ENCODE measurements at regions not wholly inside any gene's neighbourhood (a gene's known extent, or its start where the extent isn't known, plus 50 kb on each side); places are given as distances from the start of the nearest gene placed in this dataset.

DNA sequence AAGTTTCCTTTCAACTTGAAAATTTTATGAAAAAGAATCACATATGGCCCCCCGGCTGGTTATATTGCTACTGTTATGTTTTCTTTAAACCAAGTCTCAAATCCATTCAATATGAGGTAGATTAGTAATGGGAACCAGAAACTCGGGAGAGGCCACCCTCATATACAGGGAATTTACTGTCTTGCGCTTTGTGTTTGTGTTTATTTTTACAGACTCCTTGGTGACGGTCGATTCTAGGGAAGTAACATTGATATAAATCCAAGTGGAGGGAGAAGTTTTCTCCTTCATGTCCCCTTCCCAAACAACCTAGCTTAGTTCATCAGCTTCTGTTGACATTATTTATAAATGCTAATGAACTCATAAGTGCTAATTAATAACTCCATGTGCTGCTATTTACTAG, 163.5 kb upstream of the LMO4 start:
- no peak overlapping the region for H3K27ac ChIP-seq
- H3K4me3 ChIP-seq, result no peak overlapping the region

- Histone ChIP-seq H3K27ac (peak overlapping the region in 1 of 21 experiments; percentile 6), H3K4me3 (no peak overlapping the region)
Observed at GRCh38 chr1:87167157-87167789, 161.4 kb upstream of the LMO4 start.

- Histone ChIP-seq H3K4me3 (no peak overlapping the region), H3K27ac (peak overlapping the region in 1 of 21 experiments; percentile 6)
Observed at GRCh38 chr1:87167848-87168525, 160.7 kb upstream of the LMO4 start.

GRCh38 chr1:87169263-87169910, 159.3 kb upstream of the LMO4 start:
- no peak overlapping the region for H3K27ac ChIP-seq
- H3K4me3 ChIP-seq, result no peak overlapping the region

GRCh38 chr1:87170157-87170556, 158.5 kb upstream of the LMO4 start:
- no peak overlapping the region for H3K27ac ChIP-seq
- no peak overlapping the region for H3K4me3 ChIP-seq

DNA sequence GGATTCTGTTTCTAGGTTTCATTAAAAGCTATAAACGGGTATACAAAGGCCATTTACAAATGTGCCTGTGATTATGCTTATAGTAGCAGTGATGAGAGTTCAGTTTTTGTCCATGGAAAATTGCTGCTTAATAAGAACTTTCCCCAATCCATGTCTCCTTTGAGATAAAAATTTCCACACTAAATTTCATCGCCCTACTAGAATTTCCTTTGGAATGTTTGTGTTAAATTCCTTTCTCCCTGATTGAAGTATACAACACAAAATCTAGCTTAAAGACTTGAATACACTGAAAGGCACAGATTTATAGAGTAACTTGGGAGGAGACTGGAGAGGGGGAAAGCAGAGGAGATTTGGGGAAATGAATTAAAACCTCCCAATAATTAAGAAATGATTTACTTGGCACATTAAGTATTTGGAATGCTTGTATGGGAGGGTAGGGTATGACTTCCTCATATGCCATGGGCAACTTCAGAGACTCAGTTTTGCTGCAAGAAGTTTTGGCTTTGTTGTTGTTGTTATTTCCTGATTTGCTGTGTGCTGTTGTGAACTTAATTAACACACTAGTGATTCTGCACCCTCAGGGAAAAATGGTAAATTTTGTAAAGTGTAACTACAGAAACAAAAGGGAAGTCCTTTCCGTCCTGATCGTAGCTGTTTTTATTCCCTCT, 157.6 kb upstream of the LMO4 start:
- H3K27ac ChIP-seq, result no peak overlapping the region
- H3K4me3 ChIP-seq, result no peak overlapping the region

- Histone ChIP-seq H3K4me3 (no peak overlapping the region), H3K27ac (no peak overlapping the region)
Observed at GRCh38 chr1:87173231-87173630, 155.4 kb upstream of the LMO4 start.

GRCh38 chr1:87174724-87175245, 153.9 kb upstream of the LMO4 start:
- H3K27ac ChIP-seq, result no peak overlapping the region

GRCh38 chr1:87176087-87176486, 152.6 kb upstream of the LMO4 start:
- no peak overlapping the region for H3K27ac ChIP-seq
- no peak overlapping the region for H3K4me3 ChIP-seq

More at GRCh38 chr1:87174724-87175245, 153.9 kb upstream of the LMO4 start:
- H3K4me3 ChIP-seq, result no peak overlapping the region

DNA sequence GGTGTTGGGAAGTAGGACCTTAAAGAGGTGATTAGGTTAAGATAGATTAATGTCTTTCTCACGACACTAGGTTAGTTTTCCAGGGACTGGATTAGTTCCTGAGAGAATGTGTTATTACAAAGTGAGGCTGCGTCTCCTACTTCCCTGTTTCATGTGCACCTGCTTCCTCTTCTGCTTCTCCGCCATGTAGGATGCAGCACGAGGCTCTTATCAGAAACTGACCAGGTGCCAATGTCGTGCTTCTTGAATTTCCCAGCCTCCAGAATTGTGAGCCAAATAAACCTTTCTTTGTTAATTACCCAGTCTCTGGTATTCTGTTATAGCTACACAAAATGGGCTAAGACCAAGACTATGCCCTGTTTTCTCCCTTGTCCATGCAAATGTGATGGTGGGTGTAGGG, 152.2 kb upstream of the LMO4 start:
- Histone ChIP-seq H3K4me3 (no peak overlapping the region), H3K27ac (no peak overlapping the region)

GRCh38 chr1:87178441-87178840, 150.2 kb upstream of the LMO4 start:
- Histone ChIP-seq H3K27ac (no peak overlapping the region), H3K4me3 (no peak overlapping the region)

- Histone ChIP-seq H3K4me3 (no peak overlapping the region), H3K27ac (no peak overlapping the region)
Observed at GRCh38 chr1:87179076-87179810, 149.4 kb upstream of the LMO4 start.

DNA sequence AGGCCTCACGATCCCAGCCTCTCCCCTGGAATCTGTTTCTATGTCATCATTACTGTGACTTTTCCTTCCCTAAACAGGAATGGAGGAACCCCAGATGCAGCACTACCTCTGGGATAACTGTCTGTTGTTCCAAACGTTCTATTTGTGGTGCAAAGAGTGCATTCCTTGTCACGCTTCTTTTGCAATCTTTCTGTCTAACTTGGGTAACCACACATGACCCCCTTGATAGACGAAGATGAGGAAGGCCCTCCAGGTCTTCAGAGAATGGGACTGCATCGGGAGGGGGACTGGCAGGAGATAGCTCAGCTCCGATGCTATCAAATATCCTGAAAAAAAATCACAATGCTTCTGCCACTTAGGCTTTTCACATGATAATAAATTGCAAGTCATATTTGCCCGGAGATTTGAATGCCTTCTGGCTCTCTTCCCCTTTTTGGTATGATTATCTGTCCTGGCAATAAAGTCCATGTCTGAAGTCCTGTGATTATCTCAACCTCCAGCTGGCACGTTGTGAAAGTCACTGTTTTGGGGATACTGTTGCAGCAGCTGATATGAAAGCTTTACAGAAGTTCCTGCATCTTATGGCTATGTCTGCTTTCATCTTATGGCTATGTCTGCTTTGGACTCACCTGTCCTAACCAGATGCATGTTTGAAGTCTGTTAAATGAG, 148.7 kb upstream of the LMO4 start:
- H3K4me3 ChIP-seq, result no peak overlapping the region
- no peak overlapping the region for H3K27ac ChIP-seq

DNA sequence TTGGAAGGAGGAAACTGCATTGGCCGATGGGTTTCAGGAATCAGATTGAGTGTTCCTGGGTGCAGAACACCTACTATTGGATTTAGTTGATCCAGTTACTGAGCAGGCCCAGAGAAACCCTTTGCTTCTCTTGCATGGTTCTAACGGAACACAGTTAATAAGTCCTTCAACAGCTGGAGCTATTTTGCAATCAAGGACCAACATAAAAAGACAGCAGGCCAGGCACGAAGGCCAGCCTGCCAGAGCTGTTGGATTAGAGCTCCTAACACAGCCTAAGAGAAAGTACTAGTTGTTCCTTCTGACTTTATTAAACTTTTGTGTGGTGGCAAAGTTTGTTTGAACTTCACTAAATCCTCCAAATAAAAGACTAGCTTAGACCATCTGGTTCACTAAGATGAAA, 148.0 kb upstream of the LMO4 start:
- H3K27ac ChIP-seq, result no peak overlapping the region

GRCh38 chr1:87182611-87183010, 146.1 kb upstream of the LMO4 start:
- H3K27ac ChIP-seq, result no peak overlapping the region
- H3K4me3 ChIP-seq, result no peak overlapping the region

More for the DNA sequence above, 148.0 kb upstream of the LMO4 start:
- H3K4me3 ChIP-seq, result no peak overlapping the region

DNA sequence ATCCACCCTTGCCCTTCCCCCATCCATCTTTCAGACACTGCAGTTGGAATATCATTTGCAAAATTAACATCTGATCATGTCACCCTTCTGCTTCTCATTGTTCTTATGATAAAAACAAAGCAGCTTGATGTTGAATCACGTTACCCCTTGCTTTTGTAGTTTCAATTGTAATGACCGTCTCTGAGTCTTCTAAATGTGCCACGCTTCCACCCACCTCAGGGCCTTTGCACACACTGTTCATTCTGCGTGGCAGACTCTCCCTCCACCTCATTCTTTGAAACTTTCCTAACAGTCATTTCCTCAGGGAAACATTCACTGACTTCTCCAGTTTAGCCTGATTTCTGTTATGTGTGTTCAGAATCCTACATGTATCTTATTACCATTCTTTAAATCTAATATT, 143.6 kb upstream of the LMO4 start:
- H3K27ac ChIP-seq, result no peak overlapping the region
- H3K4me3 ChIP-seq, result no peak overlapping the region

DNA sequence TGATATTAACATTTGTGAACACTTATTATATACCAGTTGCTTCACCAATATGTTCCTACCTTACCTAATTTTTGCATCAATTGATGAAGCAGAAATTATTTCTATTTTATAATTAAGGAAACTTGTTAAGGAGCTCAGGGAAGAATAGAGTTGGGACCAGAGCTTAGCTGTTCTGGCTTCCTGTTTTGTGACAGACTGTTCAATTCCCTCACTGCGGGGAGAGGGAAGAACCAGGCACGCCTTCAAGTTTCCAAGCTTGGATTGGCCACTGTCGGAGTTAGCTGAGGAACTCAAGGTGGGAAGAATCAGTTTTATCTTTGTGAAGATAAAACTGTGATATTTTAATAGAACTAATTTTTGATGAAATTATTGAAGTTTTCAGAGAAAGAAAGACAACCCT, 142.3 kb upstream of the LMO4 start:
- Histone ChIP-seq H3K4me3 (no peak overlapping the region), H3K27ac (no peak overlapping the region)

DNA sequence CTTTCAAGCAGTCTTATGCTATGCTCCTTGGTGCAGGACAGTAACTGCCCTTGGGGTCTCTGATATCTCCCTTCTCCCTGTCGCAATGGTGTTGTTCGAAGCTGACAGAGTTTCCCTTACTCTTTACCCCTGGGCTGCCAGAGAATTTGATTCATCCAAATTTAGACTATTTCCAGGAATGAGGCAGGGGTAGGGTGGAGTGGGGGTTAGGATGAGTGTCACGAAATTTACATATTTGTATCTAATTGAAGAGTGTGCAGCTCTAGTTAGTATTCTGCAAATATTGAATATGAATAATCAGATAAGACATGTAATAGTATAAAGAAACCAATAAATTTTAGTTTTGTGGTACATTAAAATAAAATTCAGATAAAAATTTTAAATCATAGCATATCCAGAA, 140.0 kb upstream of the LMO4 start:
- no peak overlapping the region for H3K4me3 ChIP-seq
- H3K27ac ChIP-seq, result no peak overlapping the region

GRCh38 chr1:87190402-87190801, 138.3 kb upstream of the LMO4 start:
- Histone ChIP-seq H3K4me3 (no peak overlapping the region), H3K27ac (no peak overlapping the region)
